Stimulated activated naive CD8-positive, alpha-beta T cell treated with anti-CD3 and anti-CD28 coated beads, Interleukin-15, amount 100 ng/mL, for 72 hours (primary cell): ENCODE measurements at regions not wholly inside any gene's neighbourhood (a gene's known extent, or its start where the extent isn't known, plus 50 kb on each side); places are given as distances from the start of the nearest gene placed in this dataset.
A peak's percentile ranks its signal among the peaks of the same experiment; 100 is the strongest.

Experiments used
- ATAC-seq: fragments of 150-1000 bp; cut with Tn5 transposase; 2 replicates; pipeline ENCODE4 v1.10.0; 2021; ENCODE audit warnings: mild to moderate bottlenecking, moderate library complexity
- DNase-seq, 2 donors: peaks; one replicate each; pipeline ENCODE4 v3.0.0; 2021 to 2022
- H3K27ac Mint-ChIP-seq, 2 donors: one replicate each; pipeline ENCODE4 v1.8.0; 2022; ENCODE audit warnings: mild to moderate bottlenecking in 2 of 2, mixed read lengths in 2 of 2, moderate library complexity in 2 of 2
- H3K27me3 Mint-ChIP-seq: one replicate; pipeline ENCODE4 v1.8.0; 2022; ENCODE audit warnings: mixed read lengths
- H3K4me1 Mint-ChIP-seq: one replicate; pipeline ENCODE4 v1.8.0; 2022; ENCODE audit warnings: mild to moderate bottlenecking, mixed read lengths
- H3K4me3 Mint-ChIP-seq, 2 donors: one replicate each; pipeline ENCODE4 v1.8.0; 2022; ENCODE audit warnings: mild to moderate bottlenecking in 2 of 2, mixed read lengths in 2 of 2, moderate library complexity in 1 of 2
- H3K9me3 Mint-ChIP-seq, 2 donors: one replicate each; pipeline ENCODE4 v1.8.0; 2022; ENCODE audit warnings: mixed read lengths in 2 of 2

DNA sequence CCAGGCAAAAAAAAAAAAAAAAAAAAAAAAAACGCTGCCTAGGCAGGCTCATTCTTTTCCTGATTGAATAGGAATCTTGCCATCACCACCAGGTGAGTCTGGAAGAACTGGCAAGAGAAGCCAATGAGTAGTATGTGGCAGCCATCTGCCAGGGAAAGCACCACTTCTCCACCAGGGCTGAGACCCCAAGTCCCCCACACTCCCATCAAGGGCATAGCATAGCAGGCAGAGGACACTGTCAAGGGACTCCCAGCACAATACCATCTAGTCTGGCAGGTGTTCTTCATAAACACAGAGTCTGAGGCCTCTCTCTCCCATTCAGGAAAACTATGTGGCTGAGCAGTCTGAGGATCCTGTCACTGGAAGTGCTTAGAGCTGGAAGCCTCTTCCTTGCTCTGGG is 538.1 kb upstream of the DSEL start:
- H3K4me1 Mint-ChIP-seq: no peaks in the 10 kb centered on the region
- ATAC-seq (no peak), DNase-seq (no peak)
- H3K4me3 Mint-ChIP-seq: no peak overlapping the region
- no peak overlapping the region for H3K27ac Mint-ChIP-seq
- H3K9me3 Mint-ChIP-seq: no peaks in the 10 kb centered on the region
- H3K27me3 Mint-ChIP-seq: no peaks in the 10 kb centered on the region

DNA sequence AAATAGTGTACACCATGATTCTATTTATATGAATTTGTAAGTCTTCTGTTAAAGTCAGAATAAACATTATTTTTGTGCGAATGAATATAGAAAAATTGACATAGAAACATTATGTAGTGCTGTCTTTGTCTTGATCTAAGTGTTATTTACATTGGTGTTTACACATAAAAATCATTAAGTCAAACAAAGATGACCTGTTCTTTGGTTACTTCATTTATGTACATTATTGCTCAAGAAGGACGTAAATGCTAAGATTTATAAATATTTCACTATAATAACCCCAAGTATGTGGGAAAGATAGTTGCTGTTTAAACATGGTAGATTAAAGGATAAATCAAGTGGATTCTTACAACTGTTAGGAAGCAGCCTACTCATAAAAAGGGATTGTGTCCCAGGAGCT is 536.8 kb upstream of the DSEL start:
- Mint-ChIP-seq H3K27ac (no peak overlapping the region), H3K27me3 (no peaks in the 10 kb centered on the region), H3K4me3 (no peak overlapping the region), H3K9me3 (no peaks in the 10 kb centered on the region), H3K4me1 (no peaks in the 10 kb centered on the region)
- ATAC-seq (no peak), DNase-seq (no peak)

DNA sequence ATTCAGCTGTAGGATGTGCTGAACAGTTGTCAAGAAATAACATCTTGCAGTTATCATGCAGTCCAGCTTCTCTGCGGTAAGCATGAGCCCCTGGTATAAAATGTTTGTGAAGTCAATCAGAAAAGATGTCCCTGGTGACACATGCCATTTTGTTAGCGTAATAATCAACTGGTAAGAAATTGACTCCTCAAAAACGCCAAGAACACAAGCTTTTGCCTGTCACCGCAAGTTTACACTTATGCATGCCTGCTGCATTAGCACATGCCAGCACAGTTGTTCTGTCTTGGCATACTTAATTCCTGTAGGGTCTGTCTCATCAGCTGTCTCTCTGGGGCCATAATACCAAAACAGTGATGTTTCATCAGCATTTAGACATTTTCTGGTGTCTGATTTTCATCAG is 524.8 kb upstream of the DSEL start:
- H3K27me3 Mint-ChIP-seq: no peaks in the 10 kb centered on the region
- DNase-seq (no peak), ATAC-seq (no peak)
- H3K4me3 Mint-ChIP-seq: no peak overlapping the region
- no peaks in the 10 kb centered on the region for H3K9me3 Mint-ChIP-seq
- no peaks in the 10 kb centered on the region for H3K4me1 Mint-ChIP-seq
- no peak overlapping the region for H3K27ac Mint-ChIP-seq

DNA sequence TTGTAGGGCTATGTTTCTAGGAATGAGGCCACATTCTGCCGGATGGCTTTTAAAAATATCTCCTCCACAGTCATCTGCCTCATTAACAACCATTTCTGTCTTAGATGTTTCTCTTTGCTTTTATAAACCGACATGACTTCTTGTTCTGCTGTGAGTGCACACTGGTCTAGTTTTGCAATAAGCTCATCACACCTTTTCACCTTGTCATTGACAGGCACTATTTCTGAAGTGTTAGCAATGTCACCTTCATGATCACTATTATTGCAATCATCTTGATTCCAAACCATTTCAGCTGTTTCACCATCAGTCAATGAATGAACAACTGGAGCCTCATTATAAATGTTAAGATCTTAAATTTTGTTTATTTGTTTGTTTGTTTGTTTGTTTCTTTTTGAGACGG is 523.7 kb upstream of the DSEL start:
- no peaks in the 10 kb centered on the region for H3K27me3 Mint-ChIP-seq
- DNase-seq (no peak), ATAC-seq (no peak)
- H3K27ac Mint-ChIP-seq: no peak overlapping the region
- no peaks in the 10 kb centered on the region for H3K4me1 Mint-ChIP-seq
- H3K9me3 Mint-ChIP-seq: no peaks in the 10 kb centered on the region
- H3K4me3 Mint-ChIP-seq: no peak overlapping the region

DNA sequence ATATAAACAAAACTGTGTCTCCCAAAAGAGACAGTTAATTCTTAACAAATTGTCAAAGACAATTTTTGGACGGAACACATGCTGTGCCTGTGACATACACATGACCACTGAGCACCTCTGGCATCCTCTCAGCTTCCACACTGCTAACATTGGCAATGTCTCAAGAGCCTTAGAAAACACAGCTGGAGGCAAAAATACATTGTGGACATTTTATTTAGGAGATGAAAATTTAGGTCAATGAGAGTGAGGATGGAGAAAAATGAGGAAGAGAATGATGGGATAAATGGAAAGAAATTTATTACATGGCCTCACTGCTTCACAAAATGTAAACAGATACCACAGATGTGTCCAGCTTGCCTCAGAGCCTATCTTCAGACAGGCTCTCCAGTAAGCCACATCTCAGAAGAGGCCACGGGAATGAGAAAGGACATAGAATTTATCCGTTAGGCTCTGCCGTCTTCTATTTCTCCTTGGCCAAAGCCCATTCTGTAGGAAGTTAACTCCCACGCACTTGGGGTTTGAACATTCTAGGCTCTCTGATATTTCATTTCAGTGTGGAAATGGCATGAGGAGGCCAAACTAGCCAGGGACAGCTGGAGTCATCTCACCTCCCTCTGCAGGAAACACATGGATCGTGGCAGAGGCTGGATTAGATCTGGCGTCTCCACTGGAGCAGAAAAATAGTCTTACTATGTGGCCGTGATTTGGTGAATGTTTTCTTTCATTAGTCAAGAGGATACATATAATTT is 519.4 kb upstream of the DSEL start:
- Mint-ChIP-seq H3K27me3 (no peaks in the 10 kb centered on the region), H3K4me3 (no peak overlapping the region), H3K27ac (no peak overlapping the region), H3K4me1 (no peaks in the 10 kb centered on the region), H3K9me3 (no peaks in the 10 kb centered on the region)
- DNase-seq (no peak), ATAC-seq (no peak)

DNA sequence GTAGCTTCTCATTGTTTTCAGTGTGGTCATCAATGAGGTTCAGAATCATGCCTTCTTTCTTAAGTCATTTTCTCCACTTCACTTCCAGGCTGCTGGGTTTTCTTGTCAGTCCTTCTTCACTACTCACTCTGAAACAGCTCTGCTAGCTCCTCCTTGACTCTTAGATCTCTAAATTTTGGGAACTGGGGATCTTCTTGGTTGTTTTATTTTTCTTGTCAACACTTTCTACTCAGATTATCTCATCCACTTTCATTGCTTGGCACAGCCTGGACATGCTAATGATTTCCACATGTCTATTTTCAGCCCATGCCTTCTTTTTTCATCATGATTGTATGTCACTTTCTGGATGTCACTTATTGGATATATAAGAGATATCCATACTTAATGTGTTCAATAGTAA is 517.8 kb upstream of the DSEL start:
- no peak for ATAC-seq
- H3K4me3 Mint-ChIP-seq: no peak overlapping the region
- H3K9me3 Mint-ChIP-seq: no peaks in the 10 kb centered on the region
- no peaks in the 10 kb centered on the region for H3K4me1 Mint-ChIP-seq
- H3K27ac Mint-ChIP-seq: peak overlapping the region in 1 of 2 donors; percentile 8
- no peaks in the 10 kb centered on the region for H3K27me3 Mint-ChIP-seq
- no peak for DNase-seq

DNA sequence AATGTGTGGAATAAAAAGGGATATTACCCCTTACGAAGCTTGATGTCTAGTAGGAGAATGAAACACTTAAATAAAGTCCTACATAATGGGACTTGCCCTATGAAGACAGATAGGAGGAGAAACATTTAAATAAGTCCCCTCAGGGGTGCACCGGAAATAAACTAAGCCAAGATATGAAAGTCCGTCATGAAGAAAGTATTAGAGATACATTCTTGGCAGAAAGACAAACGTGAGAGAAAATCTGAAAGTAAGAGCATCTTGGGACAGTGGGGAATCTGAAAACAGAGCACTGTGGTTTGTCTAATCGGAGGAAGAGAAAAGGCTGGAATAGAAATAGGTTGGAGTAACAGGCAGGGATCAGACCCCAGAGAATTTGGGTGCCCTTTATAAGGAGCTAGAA is 516.9 kb upstream of the DSEL start:
- ATAC-seq: no peak
- Mint-ChIP-seq H3K4me3 (no peak overlapping the region), H3K4me1 (no peaks in the 10 kb centered on the region), H3K27ac (no peak overlapping the region), H3K27me3 (no peaks in the 10 kb centered on the region), H3K9me3 (no peaks in the 10 kb centered on the region)
- DNase-seq: no peak

DNA sequence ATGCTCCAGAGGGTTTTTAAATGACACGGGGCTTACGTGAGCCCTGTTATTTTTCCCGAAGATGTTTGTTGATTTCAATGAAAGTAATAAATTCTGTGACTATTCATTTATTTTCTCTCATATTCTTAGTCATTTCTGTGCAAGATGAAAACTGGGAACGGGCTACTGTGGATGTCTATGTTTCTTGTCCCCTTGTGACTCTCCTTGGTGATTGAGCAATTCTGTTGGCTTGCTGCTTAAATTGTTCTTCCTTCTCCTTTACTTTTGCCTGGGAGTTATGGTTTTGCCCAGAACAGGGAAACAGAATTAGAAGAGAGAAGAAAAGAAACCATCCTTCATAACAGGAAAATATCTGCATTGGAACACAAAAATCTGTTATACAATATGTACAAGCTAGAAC is 508.2 kb upstream of the DSEL start:
- ATAC-seq (no peak), DNase-seq (no peak)
- Mint-ChIP-seq H3K4me3 (no peak overlapping the region), H3K27ac (no peak overlapping the region), H3K9me3 (no peaks in the 10 kb centered on the region), H3K27me3 (no peaks in the 10 kb centered on the region), H3K4me1 (no peaks in the 10 kb centered on the region)

DNA sequence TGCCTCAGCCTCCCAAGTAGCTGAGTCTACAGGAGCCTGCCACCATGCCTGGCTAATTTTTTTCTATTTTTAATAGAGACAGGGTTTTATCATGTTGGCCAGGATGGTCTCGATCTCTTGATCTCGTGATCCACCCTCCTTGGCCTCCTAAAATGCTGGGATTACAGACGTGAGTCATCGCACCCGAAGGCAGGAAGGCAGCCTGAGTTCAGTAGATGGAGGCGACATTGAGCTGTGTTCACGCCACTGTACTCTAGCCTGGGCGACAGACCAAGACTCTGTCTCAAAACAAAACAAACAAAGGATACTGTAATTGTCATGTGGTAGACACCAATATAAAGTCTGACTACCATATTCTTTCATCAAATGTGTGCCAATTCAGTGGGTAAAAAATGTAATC is 500.9 kb upstream of the DSEL start:
- no peak overlapping the region for H3K4me3 Mint-ChIP-seq
- H3K9me3 Mint-ChIP-seq: no peaks in the 10 kb centered on the region
- DNase-seq: no peak
- no peaks in the 10 kb centered on the region for H3K4me1 Mint-ChIP-seq
- no peaks in the 10 kb centered on the region for H3K27me3 Mint-ChIP-seq
- ATAC-seq: no peak
- H3K27ac Mint-ChIP-seq: no peak overlapping the region

DNA sequence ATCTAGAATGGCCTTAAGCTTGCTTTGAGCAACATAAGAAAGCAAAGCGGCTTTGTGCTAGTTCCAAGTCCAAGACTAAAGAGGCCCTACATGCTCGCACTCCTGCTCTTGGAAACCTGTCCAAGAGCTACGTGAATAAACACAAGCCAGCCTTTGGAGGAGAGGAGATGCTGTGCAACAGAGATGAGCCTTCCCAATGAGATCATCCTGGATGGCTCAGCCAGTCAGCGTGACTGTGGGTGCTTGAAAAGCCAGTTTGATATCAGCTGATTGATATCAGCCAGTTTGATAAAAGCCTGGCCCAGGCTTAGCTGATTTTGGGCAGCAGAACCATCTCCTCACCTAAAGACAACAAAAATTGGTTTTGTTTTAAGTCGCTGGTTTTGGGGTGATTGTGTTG is 481.0 kb upstream of the DSEL start:
- H3K4me1 Mint-ChIP-seq: no peaks in the 10 kb centered on the region

DNA sequence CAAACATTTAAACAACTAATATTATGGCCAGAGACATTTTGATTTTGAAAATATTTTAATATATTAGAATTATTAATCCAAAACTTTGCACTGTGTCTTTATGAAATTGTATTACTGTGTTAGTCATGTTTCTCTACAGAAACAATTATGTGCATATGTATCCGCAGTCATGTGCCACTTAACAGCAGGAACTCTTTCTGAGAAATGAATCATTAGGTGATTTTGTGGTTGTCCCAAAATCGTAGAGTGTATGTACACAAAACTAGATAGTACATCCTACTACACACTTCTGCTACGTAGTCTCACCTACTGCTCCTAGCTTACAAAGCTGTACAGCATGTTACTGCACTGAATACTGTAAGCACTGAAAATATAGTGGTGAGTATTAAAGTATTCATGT is 479.2 kb upstream of the DSEL start:
- H3K4me1 Mint-ChIP-seq: no peaks in the 10 kb centered on the region

More for the DNA sequence above, 481.0 kb upstream of the DSEL start:
- H3K27ac Mint-ChIP-seq: peak overlapping the region in 1 of 2 donors; percentile 54
- DNase-seq (no peak), ATAC-seq (no peak)
- no peak overlapping the region for H3K4me3 Mint-ChIP-seq
- no peaks in the 10 kb centered on the region for H3K27me3 Mint-ChIP-seq
- peaks cover 0 to 4% of the 10 kb centered on the region in 2 donors for H3K9me3 Mint-ChIP-seq

DNA sequence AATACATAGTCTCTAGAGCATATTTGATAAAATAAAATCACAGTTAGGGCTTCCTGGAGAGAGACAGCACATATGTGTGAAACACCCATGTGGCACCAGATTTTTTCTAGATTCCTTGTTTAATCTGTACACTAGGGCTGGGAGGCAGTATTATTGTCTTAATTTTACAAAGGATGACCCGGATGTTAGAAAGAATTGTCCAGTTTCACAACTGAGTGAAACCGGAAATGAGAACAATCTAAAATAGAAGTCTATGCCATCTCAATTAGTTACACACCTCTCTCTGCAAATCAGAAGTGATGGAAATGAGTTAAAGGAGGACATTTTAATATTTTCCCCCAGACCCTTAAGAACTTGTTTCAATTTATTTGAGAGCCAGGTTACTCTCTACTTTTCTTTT is 463.7 kb upstream of the DSEL start:
- ATAC-seq (no peak), DNase-seq (no peak)
- Mint-ChIP-seq H3K27me3 (no peaks in the 10 kb centered on the region), H3K4me3 (no peak overlapping the region), H3K27ac (no peak overlapping the region), H3K9me3 (no peaks in the 10 kb centered on the region), H3K4me1 (no peaks in the 10 kb centered on the region)

More for the DNA sequence above, 479.2 kb upstream of the DSEL start:
- peaks cover 0 to 4% of the 10 kb centered on the region in 2 donors for H3K9me3 Mint-ChIP-seq
- H3K27me3 Mint-ChIP-seq: no peaks in the 10 kb centered on the region
- H3K27ac Mint-ChIP-seq: no peak overlapping the region
- no peak overlapping the region for H3K4me3 Mint-ChIP-seq
- DNase-seq (no peak), ATAC-seq (no peak)

DNA sequence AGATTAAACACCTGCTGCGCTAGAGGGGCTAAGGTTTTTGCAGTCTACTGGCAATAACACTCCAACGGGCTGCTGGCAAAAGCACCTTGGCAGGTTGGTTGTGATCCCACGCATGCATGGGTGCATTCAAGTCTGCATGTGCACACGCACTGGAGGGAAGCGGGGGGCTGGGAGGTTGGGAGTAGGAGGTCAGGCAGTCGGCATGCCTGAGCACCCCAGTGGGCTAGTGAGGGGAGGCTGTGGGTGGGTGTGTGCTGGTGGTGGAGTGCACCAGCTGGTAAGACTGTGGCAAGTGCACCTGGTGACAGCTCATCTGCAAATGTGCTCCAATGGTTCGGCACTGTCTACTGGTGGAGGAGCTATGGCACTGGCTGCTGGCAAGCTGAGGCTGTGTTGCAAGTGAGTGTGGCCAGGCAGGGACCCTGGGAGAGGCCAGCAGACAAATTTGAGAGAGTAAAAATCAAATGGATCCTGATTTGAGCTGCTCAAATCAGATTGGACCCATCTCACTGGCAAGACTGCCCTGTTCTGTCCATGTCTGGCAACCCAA is 460.6 kb upstream of the DSEL start:
- ATAC-seq: no peak
- no peak overlapping the region for H3K4me3 Mint-ChIP-seq
- no peaks in the 10 kb centered on the region for H3K4me1 Mint-ChIP-seq
- H3K27ac Mint-ChIP-seq: no peak overlapping the region
- H3K27me3 Mint-ChIP-seq: no peaks in the 10 kb centered on the region
- no peaks in the 10 kb centered on the region for H3K9me3 Mint-ChIP-seq
- DNase-seq: no peak

DNA sequence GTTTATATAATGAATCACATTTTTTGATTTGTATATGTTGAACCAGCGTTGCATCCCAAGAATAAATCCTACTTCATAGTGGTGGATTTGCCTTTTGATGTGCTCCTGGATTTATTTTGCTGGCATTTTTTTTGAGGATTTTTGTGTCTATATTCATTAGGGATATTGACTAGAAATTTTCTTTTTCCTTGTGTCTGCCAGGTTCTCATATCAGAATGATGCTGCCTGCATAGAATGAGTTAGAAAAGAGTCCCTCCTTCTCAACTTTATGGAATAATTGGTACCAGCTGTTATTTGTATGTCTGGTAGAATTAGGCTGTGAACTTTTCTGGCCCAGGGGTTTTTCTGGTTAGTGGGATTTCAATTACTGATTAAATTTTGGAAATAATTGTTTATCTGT is 457.4 kb upstream of the DSEL start:
- no peak overlapping the region for H3K4me3 Mint-ChIP-seq
- H3K4me1 Mint-ChIP-seq: no peaks in the 10 kb centered on the region
- no peak overlapping the region for H3K27ac Mint-ChIP-seq
- H3K9me3 Mint-ChIP-seq: no peaks in the 10 kb centered on the region
- H3K27me3 Mint-ChIP-seq: no peaks in the 10 kb centered on the region
- DNase-seq (no peak), ATAC-seq (no peak)

DNA sequence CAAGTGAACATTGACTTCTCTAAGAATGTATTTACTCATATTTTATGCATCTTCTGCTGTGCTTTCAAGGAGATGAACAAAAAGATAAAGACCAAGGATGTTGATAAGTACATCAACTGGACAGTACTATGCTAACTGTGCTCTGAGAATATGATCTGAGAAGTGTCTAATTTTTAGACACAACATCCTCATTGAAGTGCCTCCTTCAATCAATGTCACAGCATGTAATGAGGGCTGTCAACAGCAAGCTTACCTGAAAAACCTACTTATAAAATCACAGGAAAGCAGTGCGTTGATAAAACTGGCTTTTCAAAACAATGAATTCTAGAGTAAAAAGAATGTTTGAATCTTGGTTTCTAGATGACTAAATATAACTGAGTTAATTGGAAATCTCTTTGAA is 452.9 kb upstream of the DSEL start:
- no peaks in the 10 kb centered on the region for H3K9me3 Mint-ChIP-seq
- H3K27ac Mint-ChIP-seq: no peak overlapping the region
- H3K4me1 Mint-ChIP-seq: no peaks in the 10 kb centered on the region
- no peaks in the 10 kb centered on the region for H3K27me3 Mint-ChIP-seq
- no peak for ATAC-seq
- DNase-seq: no peak
- no peak overlapping the region for H3K4me3 Mint-ChIP-seq

DNA sequence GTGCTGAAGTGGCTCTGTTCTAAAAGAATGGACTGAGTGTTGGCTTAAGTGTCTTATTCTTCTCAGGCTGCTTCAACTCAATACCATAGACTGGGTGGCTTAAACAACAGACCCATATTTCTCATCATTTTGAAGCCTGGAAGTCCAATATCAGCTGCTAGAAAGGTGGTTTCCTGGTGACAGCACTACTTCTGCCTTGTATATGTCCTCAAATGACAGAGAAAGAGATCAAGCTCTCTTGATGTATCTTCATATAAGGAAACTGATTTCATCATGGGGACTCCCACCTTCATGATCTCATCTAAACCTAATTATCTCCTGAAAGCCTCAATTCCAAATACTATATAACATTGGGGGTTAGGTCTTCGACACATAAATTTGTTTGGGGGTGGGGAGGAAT is 449.7 kb upstream of the DSEL start:
- DNase-seq (no peak), ATAC-seq (no peak)
- no peaks in the 10 kb centered on the region for H3K9me3 Mint-ChIP-seq
- H3K4me1 Mint-ChIP-seq: no peaks in the 10 kb centered on the region
- no peaks in the 10 kb centered on the region for H3K27me3 Mint-ChIP-seq
- H3K27ac Mint-ChIP-seq: no peak overlapping the region
- no peak overlapping the region for H3K4me3 Mint-ChIP-seq

DNA sequence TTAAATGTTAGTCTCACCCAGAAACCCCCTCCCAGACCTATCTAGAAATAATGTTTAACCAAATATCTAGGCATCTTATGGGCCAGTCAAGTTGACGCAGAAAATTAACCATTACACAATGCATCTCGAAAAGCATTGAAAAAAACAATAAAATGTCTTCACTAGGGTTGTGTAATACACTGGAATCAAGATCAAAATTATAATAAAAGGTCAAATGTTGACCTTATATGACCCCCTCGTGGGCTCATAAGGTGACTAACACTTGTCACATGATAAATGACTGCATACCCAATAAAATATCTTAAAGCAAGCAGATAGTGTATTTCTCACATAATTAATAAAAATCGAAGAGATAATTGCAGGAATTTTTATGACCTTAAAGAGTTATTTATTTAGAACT is 447.9 kb upstream of the DSEL start:
- no peak for ATAC-seq
- no peaks in the 10 kb centered on the region for H3K9me3 Mint-ChIP-seq
- H3K4me3 Mint-ChIP-seq: no peak overlapping the region
- H3K4me1 Mint-ChIP-seq: no peaks in the 10 kb centered on the region
- H3K27ac Mint-ChIP-seq: no peak overlapping the region
- H3K27me3 Mint-ChIP-seq: no peaks in the 10 kb centered on the region
- DNase-seq: no peak
